Lung (tissue), 11 donors: ENCODE measurements at regions not wholly inside any gene's neighbourhood (a gene's known extent, or its start where the extent isn't known, plus 50 kb on each side); places are given as distances from the start of the nearest gene placed in this dataset.

Experiments used
- ATAC-seq: fragments of 200-7000 bp; cut with Tn5 transposase; one replicate; pipeline ENCODE4 v1.9.1; 2020; ENCODE audit warnings: moderate number of reproducible peaks; ENCODE audit not compliant: insufficient read depth, low FRiP score
- DNase-seq, 3 donors: peaks; one replicate each; pipeline ENCODE4 v3.0.0-alpha.2; 2013 to 2017
- H3K27ac ChIP-seq, 2 donors: one replicate each; pipeline ENCODE4 v1.5.1; 2013; ENCODE audit warnings: mild to moderate bottlenecking in 2 of 2, moderate library complexity in 2 of 2, control low read depth in 1 of 2, inconsistent platforms in 1 of 2, low read depth in 1 of 2, low read length in 1 of 2
- H3K27me3 ChIP-seq, 3 donors: one replicate each; pipeline ENCODE4 v1.5.1; 2013; ENCODE audit warnings: low read length in 2 of 3; ENCODE audit not compliant: control insufficient read depth in 3 of 3, insufficient read depth in 3 of 3
- H3K36me3 ChIP-seq, 4 donors: one replicate each; pipeline ENCODE4 v1.5.1; 2013; ENCODE audit warnings: low read length in 4 of 4, mild to moderate bottlenecking in 1 of 4, moderate library complexity in 1 of 4; ENCODE audit not compliant: control insufficient read depth in 4 of 4, insufficient read depth in 4 of 4
- H3K4me1 ChIP-seq, 5 donors: one replicate each; pipeline ENCODE4 v1.5.1; 2013; ENCODE audit warnings: low read length in 5 of 5, mild to moderate bottlenecking in 2 of 5, moderate library complexity in 1 of 5; ENCODE audit not compliant: control insufficient read depth in 5 of 5, insufficient read depth in 5 of 5
- H3K4me3 ChIP-seq: one replicate; pipeline ENCODE4 v1.5.1; 2013; ENCODE audit warnings: mild to moderate bottlenecking, control low read depth, moderate library complexity
- H3K9ac ChIP-seq, 2 donors: one replicate each; pipeline ENCODE4 v1.5.1; 2013; ENCODE audit warnings: low read length in 2 of 2, control low read depth in 1 of 2; ENCODE audit not compliant: insufficient read depth in 1 of 2
- H3K9me3 ChIP-seq, 4 donors: one replicate each; pipeline ENCODE4 v1.5.1; 2013; ENCODE audit warnings: low read length in 3 of 4, mild to moderate bottlenecking in 1 of 4, moderate library complexity in 1 of 4; ENCODE audit not compliant: control insufficient read depth in 4 of 4, insufficient read depth in 3 of 4
- CTCF ChIP-seq: IDR thresholded peaks from 2 replicates; pipeline ENCODE4 v1.5.1; 2012; ENCODE audit warnings: mild to moderate bottlenecking; ENCODE audit errors: control extremely low read depth, extremely low read depth
- WGBS, 2 donors: extraction: QIAGEN DNeasy Blood & Tissue Kit; methylation state at CpG; one replicate each; pipeline ENCODE4 v1.1.7; 2013; 5-methylcytosine and 5-hydroxymethylcytosine counted together
- donor health status: control.
- donor health status: control.
- donor health status: Bipolar disorder and iron deficiency.
- donor health status: healthy.
- donor health status: DM: yes; HTN: yes; CAD: no.

- ATAC-seq (no peak), DNase-seq (no peak)
- Histone ChIP-seq H3K27me3 (no peaks in the 10 kb centered on the region), H3K27ac (no peak overlapping the region), H3K9me3 (peaks cover 0 to 5% (median 2%) of the 10 kb centered on the region in 4 donors), H3K36me3 (no peaks in the 10 kb centered on the region), H3K9ac (no peak overlapping the region), H3K4me1 (no peaks in the 10 kb centered on the region), H3K4me3 (no peak overlapping the region)
- 92 to 94% methylated on average over 9 of the region's 9 CpGs for WGBS, 2 donors
- no peak for TF ChIP-seq CTCF
Measured at GRCh38 chr13:58239774-58240268, 608.3 kb downstream of the PCDH17 start.

- 74 to 86% methylated on average over 2 of the region's 2 CpGs for WGBS, 2 donors
- Histone ChIP-seq H3K4me1 (no peaks in the 10 kb centered on the region), H3K4me3 (no peak overlapping the region), H3K27me3 (no peaks in the 10 kb centered on the region), H3K9me3 (peaks cover 0 to 7% (median 0%) of the 10 kb centered on the region in 4 donors), H3K9ac (no peak overlapping the region), H3K36me3 (no peaks in the 10 kb centered on the region), H3K27ac (no peak overlapping the region)
- TF ChIP-seq CTCF = no peak
- DNase-seq (no peak), ATAC-seq (no peak)
Measured at GRCh38 chr13:58247080-58247479, 615.5 kb downstream of the PCDH17 start.

- ATAC-seq = no peak
- Histone ChIP-seq H3K4me1 (no peaks in the 10 kb centered on the region), H3K9me3 (no peaks in the 10 kb centered on the region), H3K4me3 (no peak overlapping the region), H3K36me3 (no peaks in the 10 kb centered on the region), H3K27me3 (no peaks in the 10 kb centered on the region), H3K9ac (no peak overlapping the region), H3K27ac (no peak overlapping the region)
- TF ChIP-seq CTCF = no peak
- DNase-seq = no peak
- WGBS, 2 donors = 93 to 96% methylated on average over 1 of the region's 1 CpG
Measured at GRCh38 chr13:58254943-58255342, 623.4 kb downstream of the PCDH17 start.

- no peak for TF ChIP-seq CTCF
- WGBS, 2 donors = 80 to 90% methylated on average over 1 of the region's 1 CpG
- DNase-seq (no peak), ATAC-seq (no peak)
- Histone ChIP-seq H3K27ac (no peak overlapping the region), H3K9ac (no peak overlapping the region), H3K36me3 (no peaks in the 10 kb centered on the region), H3K4me3 (no peak overlapping the region), H3K27me3 (no peaks in the 10 kb centered on the region), H3K4me1 (no peaks in the 10 kb centered on the region), H3K9me3 (no peaks in the 10 kb centered on the region)
Measured at GRCh38 chr13:58266271-58266670, 634.7 kb downstream of the PCDH17 start.
